Endothelial cell of umbilical vein (primary cell): ENCODE measurements at regions not wholly inside any gene's neighbourhood (a gene's known extent, or its start where the extent isn't known, plus 50 kb on each side); places are given as distances from the start of the nearest gene placed in this dataset.

Source experiments
- BruUV-seq: library from RNA; stranded (reverse); fragments of 400-500 nt; replicated peaks from 2 replicates; lab custom pipeline; 2021; lab: Mats Ljungman, UMichigan
- CTCF ChIA-PET: fragments of 300-600, 350-600 bp; sonication (Branson Sonifier 250); formaldehyde crosslinking; loops from one replicate; lab custom pipeline; 2021; ENCODE audit warnings: antibody characterized with exemption, inconsistent platforms; lab: Charles Lee
- POLR2A ChIA-PET: fragments of 300-600, 350-600 bp; sonication (Branson Sonifier 250); formaldehyde crosslinking; loops from one replicate; lab custom pipeline; 2021; ENCODE audit warnings: antibody characterized with exemption, inconsistent platforms; lab: Charles Lee
- DNase-seq: peaks from one replicate; pipeline ENCODE4 v3.0.0-alpha.2; 2011; ENCODE audit warnings: low read depth, low spot score
- FAIRE-seq: peaks from 2 replicates; lab custom pipeline; 2011; peaks lifted over from hg19 to GRCh38; lab: Jason Lieb, UNC
- H2AFZ ChIP-seq: 2 replicates; pipeline ENCODE4 v1.6.0; 2012; ENCODE audit warnings: low read depth, low read length, control low read depth, inconsistent platforms
- H3K27ac ChIP-seq: 2 replicates; pipeline ENCODE4 v1.5.1; 2011; ENCODE audit warnings: low read depth, mild to moderate bottlenecking, control low read depth, low read length, moderate library complexity; ENCODE audit not compliant: insufficient read depth
- H3K27me3 ChIP-seq, 2 experiments: 2 replicates each; pipeline versions ENCODE4 v1.6.0 to v1.6.1; 2011; ENCODE audit warnings: low read length in 2 of 2, mixed read lengths in 1 of 2; ENCODE audit not compliant: control insufficient read depth in 2 of 2, insufficient read depth in 2 of 2
- H3K36me3 ChIP-seq, 2 experiments: 2 replicates in 1 of 2; 3 replicates in 1 of 2; pipeline ENCODE4 v1.5.1; 2011; ENCODE audit warnings: low read length in 2 of 2, mild to moderate bottlenecking in 1 of 2, moderate library complexity in 1 of 2; ENCODE audit not compliant: control insufficient read depth in 2 of 2, insufficient read depth in 2 of 2; ENCODE audit errors: extremely low read depth in 1 of 2
- H3K4me1 ChIP-seq: 3 replicates; pipeline ENCODE4 v1.5.1; 2011; ENCODE audit warnings: mild to moderate bottlenecking, low read length; ENCODE audit not compliant: control insufficient read depth, insufficient read depth; ENCODE audit errors: extremely low read depth
- H3K4me2 ChIP-seq: 2 replicates; pipeline ENCODE4 v1.6.1; 2011; ENCODE audit warnings: low read length, control low read depth, mixed read lengths; ENCODE audit not compliant: insufficient read depth
- H3K4me3 ChIP-seq, 3 experiments: fragments of 200-600 bp in 1 of 3; sonication (generic), shearing (Covaris generic) in 1 of 3; replicated peaks in 1 of 3; 2 replicates each; pipeline ENCODE4 v1.5.1; 2011 to 2016; ENCODE audit warnings: control low read depth in 3 of 3, low read length in 3 of 3, mild to moderate bottlenecking in 2 of 3, inconsistent platforms in 1 of 3, low read depth in 1 of 3, moderate library complexity in 1 of 3; ENCODE audit not compliant: insufficient read depth in 1 of 3
- H3K79me2 ChIP-seq: 2 replicates; pipeline ENCODE4 v1.6.0; 2012; ENCODE audit warnings: low read length, inconsistent platforms; ENCODE audit not compliant: control insufficient read depth, insufficient read depth
- H3K9ac ChIP-seq: replicated peaks from 2 replicates; pipeline ENCODE3; 2011; ENCODE audit warnings: low read length, control low read depth; ENCODE audit not compliant: insufficient read depth; ENCODE audit errors: extremely low read depth
- H3K9me1 ChIP-seq: replicated peaks from 3 replicates; pipeline ENCODE4 v1.6.0; 2011; ENCODE audit warnings: mild to moderate bottlenecking, low read length; ENCODE audit not compliant: control insufficient read depth, insufficient read depth; ENCODE audit errors: extremely low read depth
- H3K9me3 ChIP-seq: replicated peaks from 2 replicates; pipeline ENCODE4 v1.5.1; 2012; ENCODE audit warnings: low read length, inconsistent platforms; ENCODE audit not compliant: control insufficient read depth, insufficient read depth
- H4K20me1 ChIP-seq: replicated peaks from 2 replicates; pipeline ENCODE3; 2011; ENCODE audit warnings: mild to moderate bottlenecking, low read length; ENCODE audit not compliant: control insufficient read depth, insufficient read depth; ENCODE audit errors: extremely low read depth
- EZH2 ChIP-seq: IDR thresholded peaks from 2 replicates; pipeline ENCODE4 v1.6.1; 2012; ENCODE audit warnings: borderline replicate concordance, low read depth, mild to moderate bottlenecking, moderate library complexity, low read length, inconsistent platforms; ENCODE audit not compliant: severe bottlenecking
- FOS ChIP-seq: IDR thresholded peaks from 2 replicates; pipeline ENCODE4 v1.6.1; 2011; ENCODE audit warnings: mild to moderate bottlenecking, low read length, moderate library complexity, borderline replicate concordance; ENCODE audit not compliant: insufficient read depth
- GATA2 ChIP-seq: IDR thresholded peaks from 2 replicates; pipeline ENCODE4 v1.7.0; 2011; ENCODE audit warnings: low read depth, mild to moderate bottlenecking, moderate library complexity, mixed read lengths, low read length; ENCODE audit not compliant: insufficient read length, insufficient read depth
- JUN ChIP-seq: IDR thresholded peaks from 2 replicates; pipeline ENCODE4 v1.6.1; 2011; ENCODE audit warnings: borderline replicate concordance, low read depth; ENCODE audit not compliant: insufficient read length, insufficient read depth
- MAX ChIP-seq: IDR thresholded peaks from 2 replicates; pipeline ENCODE4 v1.6.1; 2011; ENCODE audit not compliant: insufficient read depth, insufficient read length
- MYC ChIP-seq: IDR thresholded peaks from one replicate; pipeline ENCODE4 v1.6.1; 2011; ENCODE audit warnings: mild to moderate bottlenecking, low read depth, low read length
- POLR2A ChIP-seq: IDR thresholded peaks from 2 replicates; pipeline ENCODE4 v1.6.1; 2012; ENCODE audit warnings: low read depth, mild to moderate bottlenecking, control low read depth, low read length
- dilution Hi-C: fragments of 300-500 bp; cut with MboI; formaldehyde crosslinking; loops from one replicate; pipeline ENCODE4 v1.15.0; 2019; ENCODE audit warnings: low sequenced_read_pairs; ENCODE audit not compliant: extremely low pct_ligation_motif_present
- intact Hi-C: fragments of 100-400 bp; cut with micrococcal nuclease; formaldehyde crosslinking; loops from one replicate; pipeline ENCODE4 v1.10.0; 2022
- TF ChIP-seq, protein P1 (sequence below), 2 donors: IDR thresholded peaks; 1 replicate in 1 of 2; 2 replicates in 1 of 2; pipeline ENCODE4 v1.5.1; 2011; ENCODE audit warnings: low read length in 2 of 2, mild to moderate bottlenecking in 2 of 2, moderate library complexity in 2 of 2, control low read depth in 1 of 2, inconsistent platforms in 1 of 2, low read depth in 1 of 2; ENCODE audit not compliant: insufficient read depth in 1 of 2; ENCODE audit errors: extremely low read depth in 1 of 2

DNA sequence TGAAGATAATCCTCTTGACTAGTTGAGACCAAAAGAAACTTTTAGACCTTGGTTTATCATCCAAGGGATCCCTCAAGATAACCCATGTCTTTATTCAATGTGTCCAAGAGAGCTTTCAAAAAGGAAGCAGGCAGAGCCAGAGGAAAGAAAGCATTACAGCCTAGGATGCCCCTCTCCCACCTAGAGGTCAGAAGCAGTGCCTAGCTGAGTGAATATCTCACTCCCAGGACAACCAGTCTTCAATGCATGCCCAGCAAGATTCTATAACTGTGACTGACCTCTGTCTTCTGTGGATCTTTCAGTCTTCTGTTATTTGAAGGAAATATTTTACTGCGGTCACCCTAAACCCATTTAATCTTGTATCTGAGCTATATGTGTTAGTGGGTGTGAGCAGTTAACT is 537.2 kb upstream of the CPEB2 start:
- Histone ChIP-seq H3K4me2 (no peak overlapping the region), H3K27ac (no peak overlapping the region), H3K4me3 (no peak overlapping the region), H4K20me1 (no peaks in the 10 kb centered on the region), H3K27me3 (no peaks in the 10 kb centered on the region), H2AFZ (no peak overlapping the region), H3K9me3 (peaks cover 3% of the 10 kb centered on the region), H3K36me3 (no peaks in the 10 kb centered on the region), H3K4me1 (no peaks in the 10 kb centered on the region), H3K9ac (no peak overlapping the region), H3K9me1 (no peaks in the 10 kb centered on the region), H3K79me2 (no peaks in the 10 kb centered on the region)
- ChIA-PET POLR2A (no interaction called here), CTCF (no interaction called here)
- no TSS peak for BruUV-seq
- intact Hi-C loops (no loop called here), dilution Hi-C loops (no loop called here)
- TF ChIP-seq MAX = no peak
- no peak for TF ChIP-seq GATA2
- no peak for TF ChIP-seq EZH2
- TF ChIP-seq, protein P1, sequence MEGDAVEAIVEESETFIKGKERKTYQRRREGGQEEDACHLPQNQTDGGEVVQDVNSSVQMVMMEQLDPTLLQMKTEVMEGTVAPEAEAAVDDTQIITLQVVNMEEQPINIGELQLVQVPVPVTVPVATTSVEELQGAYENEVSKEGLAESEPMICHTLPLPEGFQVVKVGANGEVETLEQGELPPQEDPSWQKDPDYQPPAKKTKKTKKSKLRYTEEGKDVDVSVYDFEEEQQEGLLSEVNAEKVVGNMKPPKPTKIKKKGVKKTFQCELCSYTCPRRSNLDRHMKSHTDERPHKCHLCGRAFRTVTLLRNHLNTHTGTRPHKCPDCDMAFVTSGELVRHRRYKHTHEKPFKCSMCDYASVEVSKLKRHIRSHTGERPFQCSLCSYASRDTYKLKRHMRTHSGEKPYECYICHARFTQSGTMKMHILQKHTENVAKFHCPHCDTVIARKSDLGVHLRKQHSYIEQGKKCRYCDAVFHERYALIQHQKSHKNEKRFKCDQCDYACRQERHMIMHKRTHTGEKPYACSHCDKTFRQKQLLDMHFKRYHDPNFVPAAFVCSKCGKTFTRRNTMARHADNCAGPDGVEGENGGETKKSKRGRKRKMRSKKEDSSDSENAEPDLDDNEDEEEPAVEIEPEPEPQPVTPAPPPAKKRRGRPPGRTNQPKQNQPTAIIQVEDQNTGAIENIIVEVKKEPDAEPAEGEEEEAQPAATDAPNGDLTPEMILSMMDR (IDR thresholded peaks at IDR 0.05; ENCODE audit: extremely low read depth in 1 of 2, insufficient read depth in 1 of 2, low read depth in 1 of 2, low read length in 2 of 2) = no peak
- TF ChIP-seq FOS = no peak
- TF ChIP-seq POLR2A = no peak
- TF ChIP-seq MYC = no peak
- no peak for TF ChIP-seq JUN
- DNase-seq = no peak
- FAIRE-seq = no peak
